GM11168 (cell line): ENCODE measurements at regions not wholly inside any gene's neighbourhood (a gene's known extent, or its start where the extent isn't known, plus 50 kb on each side); places are given as distances from the start of the nearest gene placed in this dataset.

Experiments
- in situ Hi-C: fragments of 300-500 bp; cut with MboI; formaldehyde crosslinking; loops from one replicate; pipeline ENCODE4 v1.12.0; 2022; ENCODE audit warnings: low sequenced_read_pairs; ENCODE audit not compliant: unreplicated experiment

GRCh38 chr9:87233431-87233830 lies 264.2 kb upstream of the DAPK1 start:
- in situ Hi-C loops = no loop called here

- in situ Hi-C loops = no loop called here
Observed at GRCh38 chr9:87233899-87234455, 263.7 kb upstream of the DAPK1 start.

GRCh38 chr9:87234854-87235253 lies 262.8 kb upstream of the DAPK1 start:
- in situ Hi-C loops = no loop called here

GRCh38 chr9:87236546-87236945 lies 261.1 kb upstream of the DAPK1 start:
- in situ Hi-C loops = no loop called here

- in situ Hi-C loops = no loop called here
Observed at GRCh38 chr9:87237336-87237735, 260.3 kb upstream of the DAPK1 start.

- in situ Hi-C loops = no loop called here
Observed at GRCh38 chr9:87238545-87238944, 259.1 kb upstream of the DAPK1 start.

GRCh38 chr9:87239312-87239711 lies 258.4 kb upstream of the DAPK1 start:
- in situ Hi-C loops = no loop called here

- in situ Hi-C loops = no loop called here
Observed at GRCh38 chr9:87243602-87244001, 254.1 kb upstream of the DAPK1 start.

GRCh38 chr9:87245271-87245670 lies 252.4 kb upstream of the DAPK1 start:
- in situ Hi-C loops = no loop called here

- in situ Hi-C loops = no loop called here
Observed at GRCh38 chr9:87247097-87247496, 250.6 kb upstream of the DAPK1 start.

GRCh38 chr9:87249029-87249428 lies 248.6 kb upstream of the DAPK1 start:
- in situ Hi-C loops = no loop called here

- in situ Hi-C loops = no loop called here
Observed at GRCh38 chr9:87250205-87250604, 247.5 kb upstream of the DAPK1 start.

- in situ Hi-C loops = no loop called here
Observed at GRCh38 chr9:87255431-87256155, 242.1 kb upstream of the DAPK1 start.

- in situ Hi-C loops = no loop called here
Observed at GRCh38 chr9:87256973-87257372, 240.7 kb upstream of the DAPK1 start.

GRCh38 chr9:87259543-87260518 lies 237.8 kb upstream of the DAPK1 start:
- in situ Hi-C loops = no loop called here

GRCh38 chr9:87263291-87263690 lies 234.4 kb upstream of the DAPK1 start:
- in situ Hi-C loops = no loop called here

- in situ Hi-C loops = no loop called here
Observed at GRCh38 chr9:87266697-87267096, 231.0 kb upstream of the DAPK1 start.

- in situ Hi-C loops = no loop called here
Observed at GRCh38 chr9:87267251-87268070, 230.2 kb upstream of the DAPK1 start.

GRCh38 chr9:87269296-87270176 lies 228.1 kb upstream of the DAPK1 start:
- in situ Hi-C loops = no loop called here
